ENCODE measurements at regions not wholly inside any gene's neighbourhood (a gene's known extent, or its start where the extent isn't known, plus 50 kb on each side); places are given as distances from the start of the nearest gene placed in this dataset.
"Not testable (repeated sequence)": the region's sequence is repeated elsewhere in the genome, so short reads cannot be mapped to it uniquely, and the experiment has no call there.

- DNase-seq (ENCODE audit: insufficient read length); FAIRE-seq: not testable (repeated sequence)
Observed at GRCh38 chr2:179385756-179386155, 121.1 kb upstream of the SESTD1 start.

GRCh38 chr2:179383975-179384374, 119.3 kb upstream of the SESTD1 start:
- no peak for FAIRE-seq
- no peak for DNase-seq (ENCODE audit: insufficient read length)
- TF ChIP-seq POLR2A (IDR thresholded peaks at IDR 0.05; ENCODE audit: low read depth, low read length) (no peak), POLR2AphosphoS5 (IDR thresholded peaks at IDR 0.05; ENCODE audit: low read depth, low read length) (no peak), TAF1 (IDR thresholded peaks at IDR 0.05; ENCODE audit: borderline replicate concordance, low read depth, low read length) (no peak)

- TF ChIP-seq TAF1 (IDR thresholded peaks at IDR 0.05; ENCODE audit: borderline replicate concordance, low read depth, low read length) (no peak), POLR2AphosphoS5 (IDR thresholded peaks at IDR 0.05; ENCODE audit: low read depth, low read length) (no peak), POLR2A (IDR thresholded peaks at IDR 0.05; ENCODE audit: low read depth, low read length) (no peak)
- no peak for FAIRE-seq
- no peak for DNase-seq (ENCODE audit: insufficient read length)
Observed at GRCh38 chr2:179377296-179377695, 112.7 kb upstream of the SESTD1 start.

- FAIRE-seq (no peak), DNase-seq (ENCODE audit: insufficient read length) (no peak)
- TF ChIP-seq POLR2A (IDR thresholded peaks at IDR 0.05; ENCODE audit: low read depth, low read length), result no peak
Observed at GRCh38 chr2:179376881-179377280, 112.2 kb upstream of the SESTD1 start.

- DNase-seq (ENCODE audit: insufficient read length) (no peak), FAIRE-seq (no peak)
- no peak for TF ChIP-seq POLR2AphosphoS5 (IDR thresholded peaks at IDR 0.05; ENCODE audit: low read depth, low read length)
- TF ChIP-seq TAF1 (IDR thresholded peaks at IDR 0.05; ENCODE audit: borderline replicate concordance, low read depth, low read length), result no peak
- no peak for TF ChIP-seq POLR2A (IDR thresholded peaks at IDR 0.05; ENCODE audit: low read depth, low read length)
Observed at GRCh38 chr2:179373816-179374215, 109.2 kb upstream of the SESTD1 start.

GRCh38 chr2:179365561-179365960, 100.9 kb upstream of the SESTD1 start:
- DNase-seq (ENCODE audit: insufficient read length); FAIRE-seq: not testable (repeated sequence)

- no peak for TF ChIP-seq POLR2A (IDR thresholded peaks at IDR 0.05; ENCODE audit: low read depth, low read length)
- no peak for TF ChIP-seq TAF1 (IDR thresholded peaks at IDR 0.05; ENCODE audit: borderline replicate concordance, low read depth, low read length)
- no peak for TF ChIP-seq POLR2AphosphoS5 (IDR thresholded peaks at IDR 0.05; ENCODE audit: low read depth, low read length)
- DNase-seq (ENCODE audit: insufficient read length) (no peak), FAIRE-seq (no peak)
Observed at GRCh38 chr2:179355881-179356280, 91.2 kb upstream of the SESTD1 start.

- FAIRE-seq (no peak), DNase-seq (ENCODE audit: insufficient read length) (no peak)
- TF ChIP-seq POLR2AphosphoS5 (IDR thresholded peaks at IDR 0.05; ENCODE audit: low read depth, low read length) (no peak), TAF1 (IDR thresholded peaks at IDR 0.05; ENCODE audit: borderline replicate concordance, low read depth, low read length) (no peak), POLR2A (IDR thresholded peaks at IDR 0.05; ENCODE audit: low read depth, low read length) (no peak)
Observed at GRCh38 chr2:179354739-179355537, 90.3 kb upstream of the SESTD1 start.

GRCh38 chr2:179354296-179354695, 89.7 kb upstream of the SESTD1 start:
- DNase-seq (ENCODE audit: insufficient read length), result no peak
- no peak for FAIRE-seq
- TF ChIP-seq POLR2AphosphoS5 (IDR thresholded peaks at IDR 0.05; ENCODE audit: low read depth, low read length) (no peak), POLR2A (IDR thresholded peaks at IDR 0.05; ENCODE audit: low read depth, low read length) (no peak), TAF1 (IDR thresholded peaks at IDR 0.05; ENCODE audit: borderline replicate concordance, low read depth, low read length) (no peak)

GRCh38 chr2:179352181-179352580, 87.5 kb upstream of the SESTD1 start:
- FAIRE-seq (no peak), DNase-seq (ENCODE audit: insufficient read length) (no peak)
- TF ChIP-seq POLR2AphosphoS5 (IDR thresholded peaks at IDR 0.05; ENCODE audit: low read depth, low read length) (no peak), POLR2A (IDR thresholded peaks at IDR 0.05; ENCODE audit: low read depth, low read length) (no peak), TAF1 (IDR thresholded peaks at IDR 0.05; ENCODE audit: borderline replicate concordance, low read depth, low read length) (no peak)

GRCh38 chr2:179351057-179351456, 86.4 kb upstream of the SESTD1 start:
- no peak for TF ChIP-seq POLR2A (IDR thresholded peaks at IDR 0.05; ENCODE audit: low read depth, low read length)
- TF ChIP-seq TAF1 (IDR thresholded peaks at IDR 0.05; ENCODE audit: borderline replicate concordance, low read depth, low read length), result no peak
- TF ChIP-seq POLR2AphosphoS5 (IDR thresholded peaks at IDR 0.05; ENCODE audit: low read depth, low read length), result no peak
- DNase-seq (ENCODE audit: insufficient read length), result no peak
- no peak for FAIRE-seq

- no peak for TF ChIP-seq POLR2A (IDR thresholded peaks at IDR 0.05; ENCODE audit: low read depth, low read length)
- no peak for TF ChIP-seq TAF1 (IDR thresholded peaks at IDR 0.05; ENCODE audit: borderline replicate concordance, low read depth, low read length)
- DNase-seq (ENCODE audit: insufficient read length), result no peak
- no peak for FAIRE-seq
Observed at GRCh38 chr2:179349670-179350303, 85.2 kb upstream of the SESTD1 start.

- FAIRE-seq (no peak), DNase-seq (ENCODE audit: insufficient read length) (no peak)
- TF ChIP-seq POLR2A (IDR thresholded peaks at IDR 0.05; ENCODE audit: low read depth, low read length), result no peak
- no peak for TF ChIP-seq POLR2AphosphoS5 (IDR thresholded peaks at IDR 0.05; ENCODE audit: low read depth, low read length)
- no peak for TF ChIP-seq TAF1 (IDR thresholded peaks at IDR 0.05; ENCODE audit: borderline replicate concordance, low read depth, low read length)
Observed at GRCh38 chr2:179348906-179349305, 84.3 kb upstream of the SESTD1 start.

Measured in GM12892 (cell line).